ENCODE measurements at regions not wholly inside any gene's neighbourhood (a gene's known extent, or its start where the extent isn't known, plus 50 kb on each side); places are given as distances from the start of the nearest gene placed in this dataset.

- no peak for TF ChIP-seq CTCF (IDR thresholded peaks at IDR 0.05)
- no peaks in the 10 kb centered on the region for H3K27me3 Mint-ChIP-seq (ENCODE audit: low read depth)
- no peaks in the 10 kb centered on the region for H3K4me1 Mint-ChIP-seq (ENCODE audit: low read depth)
- no peak overlapping the region for H3K4me3 Mint-ChIP-seq (ENCODE audit: unreplicated experiment)
- no peak for DNase-seq (ENCODE audit: low spot score)
- no peaks in the 10 kb centered on the region for H3K9me3 Mint-ChIP-seq (ENCODE audit: low read depth)
- H3K27ac Mint-ChIP-seq (ENCODE audit: unreplicated experiment), result no peak overlapping the region
- no peaks in the 10 kb centered on the region for H3K36me3 Mint-ChIP-seq (ENCODE audit: low read depth)
These were observed 62.0 kb upstream of the SCIN start for GRCh38 chr7:12508554-12508953.

DNA sequence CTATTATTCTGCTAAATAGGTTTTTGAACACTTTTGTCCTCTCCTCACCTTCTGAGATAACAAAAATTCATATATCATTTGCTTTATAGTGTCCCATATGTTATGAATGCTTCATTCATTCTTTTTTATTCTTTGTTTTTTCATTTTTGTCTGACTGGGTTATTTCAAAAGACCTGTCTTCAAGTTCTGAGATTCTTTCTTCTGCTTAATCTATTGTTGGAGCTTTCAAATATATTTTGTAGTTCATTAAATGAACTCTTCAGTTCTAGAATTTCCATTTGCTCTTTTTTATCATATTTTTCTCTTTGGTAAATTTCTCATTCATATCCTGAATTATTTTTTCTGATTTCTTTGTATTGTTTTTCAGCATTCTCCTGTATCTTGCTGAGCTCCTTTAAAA lies 53.1 kb upstream of the SCIN start:
- H3K9me3 Mint-ChIP-seq (ENCODE audit: low read depth), result peaks cover 33% of the 10 kb centered on the region
- peaks cover 15% of the 10 kb centered on the region for H3K36me3 Mint-ChIP-seq (ENCODE audit: low read depth)
- H3K27me3 Mint-ChIP-seq (ENCODE audit: low read depth), result peaks cover 5% of the 10 kb centered on the region
- no peak for DNase-seq (ENCODE audit: low spot score)
- no peak overlapping the region for H3K27ac Mint-ChIP-seq (ENCODE audit: unreplicated experiment)
- peaks cover 3% of the 10 kb centered on the region for H3K4me1 Mint-ChIP-seq (ENCODE audit: low read depth)
- no peak for TF ChIP-seq CTCF (IDR thresholded peaks at IDR 0.05)
- H3K4me3 Mint-ChIP-seq (ENCODE audit: unreplicated experiment), result no peak overlapping the region

DNA sequence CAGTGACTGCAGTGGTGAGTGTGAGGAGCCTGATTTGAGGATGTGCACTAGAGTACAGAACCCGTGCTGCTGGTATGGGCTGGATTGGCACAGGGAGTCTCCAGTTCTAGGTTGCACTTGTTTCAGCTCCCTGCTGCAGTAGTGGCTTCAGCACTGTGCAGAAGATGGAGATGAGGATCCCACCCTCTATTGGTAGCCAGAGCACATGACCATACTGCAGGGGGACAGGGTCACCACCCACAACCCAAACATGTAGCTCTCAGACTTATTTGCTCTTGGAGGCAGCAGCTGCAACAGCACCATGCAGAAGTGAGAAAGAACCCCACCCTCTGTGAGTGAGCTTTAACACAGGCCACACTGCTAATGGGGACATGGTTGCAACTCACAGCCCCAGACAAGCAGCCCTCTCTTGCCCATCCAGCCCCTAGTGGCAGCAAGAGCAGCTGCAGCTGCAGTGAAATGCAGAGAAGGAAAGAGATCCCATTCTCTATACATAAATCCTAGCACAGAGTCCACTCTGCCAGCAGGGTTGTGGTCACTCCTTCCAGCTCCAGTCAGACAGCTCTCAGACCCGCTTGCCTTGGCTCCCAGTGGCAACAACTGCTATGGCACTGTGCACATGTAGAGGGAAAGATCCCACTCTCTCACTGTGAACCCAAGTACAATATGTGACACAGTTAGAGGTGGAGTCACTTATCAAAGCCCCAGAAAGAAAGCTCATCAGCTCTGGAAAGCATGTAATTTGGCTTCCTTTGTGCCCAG lies 51.4 kb upstream of the SCIN start:
- Mint-ChIP-seq H3K27me3 (ENCODE audit: low read depth) (peaks cover 5% of the 10 kb centered on the region), H3K27ac (ENCODE audit: unreplicated experiment) (no peak overlapping the region), H3K36me3 (ENCODE audit: low read depth) (peaks cover 15% of the 10 kb centered on the region), H3K9me3 (ENCODE audit: low read depth) (peaks cover 33% of the 10 kb centered on the region), H3K4me1 (ENCODE audit: low read depth) (peaks cover 5% of the 10 kb centered on the region), H3K4me3 (ENCODE audit: unreplicated experiment) (no peak overlapping the region)
- TF ChIP-seq CTCF (IDR thresholded peaks at IDR 0.05), result peak; percentile 60
- no peak for DNase-seq (ENCODE audit: low spot score)

DNA sequence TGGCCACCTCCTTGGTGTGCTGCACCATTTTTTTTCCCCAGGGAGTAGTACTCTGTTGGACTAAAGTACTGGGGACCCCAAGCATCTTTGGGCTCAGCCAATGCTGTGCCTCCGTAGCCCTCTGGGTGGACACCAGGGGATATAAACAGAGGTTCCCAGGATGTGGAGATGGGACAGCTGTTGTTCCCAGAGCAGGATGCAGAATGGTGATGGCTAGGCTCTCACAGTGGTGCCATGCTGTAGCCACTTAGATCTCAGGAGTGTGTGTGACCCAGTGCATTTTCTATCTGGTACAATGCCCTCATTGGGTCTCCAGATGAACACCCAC lies 50.9 kb upstream of the SCIN start:
- no peak overlapping the region for H3K27ac Mint-ChIP-seq (ENCODE audit: unreplicated experiment)
- H3K4me3 Mint-ChIP-seq (ENCODE audit: unreplicated experiment), result no peak overlapping the region
- peaks cover 5% of the 10 kb centered on the region for H3K27me3 Mint-ChIP-seq (ENCODE audit: low read depth)
- DNase-seq (ENCODE audit: low spot score), result no peak
- H3K9me3 Mint-ChIP-seq (ENCODE audit: low read depth), result peaks cover 28% of the 10 kb centered on the region
- no peak for TF ChIP-seq CTCF (IDR thresholded peaks at IDR 0.05)
- H3K4me1 Mint-ChIP-seq (ENCODE audit: low read depth), result peaks cover 5% of the 10 kb centered on the region
- H3K36me3 Mint-ChIP-seq (ENCODE audit: low read depth), result peaks cover 13% of the 10 kb centered on the region

All from chondrocyte (in vitro differentiated cells).